ENCODE measurements at regions not wholly inside any gene's neighbourhood (a gene's known extent, or its start where the extent isn't known, plus 50 kb on each side); places are given as distances from the start of the nearest gene placed in this dataset.
"Not testable (repeated sequence)": the region's sequence is repeated elsewhere in the genome, so short reads cannot be mapped to it uniquely, and the experiment has no call there.

DNA sequence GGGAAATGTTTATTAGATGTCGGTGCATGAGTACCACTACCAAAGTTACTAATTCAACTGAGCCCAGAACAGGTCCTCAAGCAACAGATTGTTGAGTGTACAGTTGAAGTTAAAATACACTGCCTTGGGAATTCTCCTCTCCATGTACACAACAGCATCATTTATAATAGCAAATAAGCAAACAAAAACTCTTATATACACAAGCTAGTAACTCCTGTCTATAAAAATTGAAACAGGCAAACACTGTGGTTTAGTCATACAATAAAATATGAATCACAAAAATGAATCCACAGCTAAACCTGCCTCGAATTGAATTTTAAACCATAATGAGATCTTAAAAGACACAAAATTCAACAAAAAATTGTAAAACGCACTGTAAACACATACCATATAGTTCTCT lies 681.1 kb downstream of the C12orf50 start:
- Histone ChIP-seq H3K36me3 (no peaks in the 10 kb centered on the region), H3K4me1 (no peaks in the 10 kb centered on the region)
- ATAC-seq, result no peak

DNA sequence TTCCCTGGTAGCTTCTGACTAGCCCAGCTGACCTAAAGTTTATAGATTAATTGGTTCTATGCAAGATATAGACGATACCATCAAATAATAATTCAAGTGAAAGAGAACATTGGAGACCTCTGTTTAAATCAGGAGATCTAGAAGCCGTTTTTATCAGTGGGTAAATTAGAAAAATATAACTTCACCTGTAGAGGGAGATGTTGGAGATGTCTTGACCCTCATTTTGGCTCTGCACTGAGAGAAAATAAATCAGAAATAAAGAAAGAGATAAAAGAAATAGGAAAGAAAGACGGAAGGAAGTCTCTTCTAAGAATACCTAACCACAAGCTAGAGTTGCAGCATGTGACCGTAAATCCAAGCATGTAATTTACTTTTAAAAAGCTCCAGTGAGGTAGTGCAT lies 684.5 kb downstream of the C12orf50 start:
- Histone ChIP-seq H3K27ac (no peak overlapping the region), H3K9me3 (no peaks in the 10 kb centered on the region), H3K27me3 (no peaks in the 10 kb centered on the region), H3K36me3 (no peaks in the 10 kb centered on the region), H3K4me3 (no peak overlapping the region), H3K4me1 (no peaks in the 10 kb centered on the region)
- no peak for ATAC-seq
- intact Hi-C loops (cut with DNase I), result no loop called here
- TF ChIP-seq, protein P1, sequence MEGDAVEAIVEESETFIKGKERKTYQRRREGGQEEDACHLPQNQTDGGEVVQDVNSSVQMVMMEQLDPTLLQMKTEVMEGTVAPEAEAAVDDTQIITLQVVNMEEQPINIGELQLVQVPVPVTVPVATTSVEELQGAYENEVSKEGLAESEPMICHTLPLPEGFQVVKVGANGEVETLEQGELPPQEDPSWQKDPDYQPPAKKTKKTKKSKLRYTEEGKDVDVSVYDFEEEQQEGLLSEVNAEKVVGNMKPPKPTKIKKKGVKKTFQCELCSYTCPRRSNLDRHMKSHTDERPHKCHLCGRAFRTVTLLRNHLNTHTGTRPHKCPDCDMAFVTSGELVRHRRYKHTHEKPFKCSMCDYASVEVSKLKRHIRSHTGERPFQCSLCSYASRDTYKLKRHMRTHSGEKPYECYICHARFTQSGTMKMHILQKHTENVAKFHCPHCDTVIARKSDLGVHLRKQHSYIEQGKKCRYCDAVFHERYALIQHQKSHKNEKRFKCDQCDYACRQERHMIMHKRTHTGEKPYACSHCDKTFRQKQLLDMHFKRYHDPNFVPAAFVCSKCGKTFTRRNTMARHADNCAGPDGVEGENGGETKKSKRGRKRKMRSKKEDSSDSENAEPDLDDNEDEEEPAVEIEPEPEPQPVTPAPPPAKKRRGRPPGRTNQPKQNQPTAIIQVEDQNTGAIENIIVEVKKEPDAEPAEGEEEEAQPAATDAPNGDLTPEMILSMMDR (IDR thresholded peaks at IDR 0.05), result no peak
- no peak for DNase-seq

More for the DNA sequence above, 681.1 kb downstream of the C12orf50 start:
- no peaks in the 10 kb centered on the region for H3K27me3 ChIP-seq
- TF ChIP-seq, protein P1 (IDR thresholded peaks at IDR 0.05), result no peak
- no peak overlapping the region for H3K27ac ChIP-seq
- intact Hi-C loops (cut with DNase I), result no loop called here
- no peaks in the 10 kb centered on the region for H3K9me3 ChIP-seq
- no peak overlapping the region for H3K4me3 ChIP-seq
- no peak for DNase-seq

DNA sequence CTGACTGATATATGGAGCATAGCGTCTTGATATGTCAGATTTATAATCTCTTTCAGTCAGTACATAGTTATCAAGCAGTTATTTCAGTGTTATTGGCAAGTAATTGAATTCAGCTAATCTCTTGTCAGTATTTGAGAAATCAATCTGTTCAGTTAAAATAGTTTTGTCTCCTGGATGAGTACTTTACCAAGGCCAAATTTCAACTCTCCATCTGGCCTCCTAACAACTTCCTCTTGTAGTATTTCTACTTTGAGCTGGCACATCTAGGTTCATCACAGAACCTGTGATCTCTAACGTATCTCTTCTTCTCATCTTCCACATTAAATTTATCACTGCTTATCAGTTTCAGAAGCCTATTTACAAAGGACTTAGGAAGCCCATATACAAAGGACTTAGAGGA lies 690.5 kb downstream of the C12orf50 start:
- no peaks in the 10 kb centered on the region for H3K9me3 ChIP-seq
- H3K4me1 ChIP-seq, result no peaks in the 10 kb centered on the region
- intact Hi-C loops (cut with DNase I), result no loop called here
- no peak overlapping the region for H3K27ac ChIP-seq
- DNase-seq (no peak), ATAC-seq (no peak)
- H3K27me3 ChIP-seq, result no peaks in the 10 kb centered on the region
- H3K36me3 ChIP-seq, result no peaks in the 10 kb centered on the region
- no peak overlapping the region for H3K4me3 ChIP-seq
- TF ChIP-seq, protein P1 (IDR thresholded peaks at IDR 0.05), result no peak

DNA sequence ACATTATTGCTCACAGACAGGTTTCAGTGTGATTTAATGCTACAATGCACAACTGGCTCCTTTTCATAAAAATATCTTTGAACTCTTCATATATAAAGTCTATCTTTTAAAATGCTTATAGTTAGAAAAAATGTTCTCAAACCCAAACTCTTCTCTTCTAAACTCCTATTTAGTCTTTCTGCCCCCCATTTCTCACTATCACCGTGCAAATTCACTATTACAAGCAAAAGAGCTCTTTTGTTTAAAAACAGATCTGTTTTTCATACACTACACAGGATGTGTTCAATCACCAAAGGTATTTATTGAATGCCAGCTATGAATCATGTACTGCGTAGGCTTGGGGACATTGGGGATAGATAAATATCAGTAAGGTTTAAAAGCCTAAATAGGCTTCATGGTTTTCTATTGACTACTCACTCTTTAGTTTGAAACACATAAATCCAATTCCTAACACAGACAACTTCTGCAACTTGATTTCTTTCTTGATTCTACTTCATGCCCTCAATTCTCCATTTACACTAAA lies 692.3 kb downstream of the C12orf50 start:
- no peak for ATAC-seq
- no peaks in the 10 kb centered on the region for H3K4me1 ChIP-seq
- H3K27ac ChIP-seq, result no peak overlapping the region
- TF ChIP-seq, protein P1 (IDR thresholded peaks at IDR 0.05), result no peak
- H3K4me3 ChIP-seq, result no peak overlapping the region
- H3K9me3 ChIP-seq, result no peaks in the 10 kb centered on the region
- H3K27me3 ChIP-seq, result no peaks in the 10 kb centered on the region
- no peaks in the 10 kb centered on the region for H3K36me3 ChIP-seq
- DNase-seq, result no peak
- intact Hi-C loops (cut with DNase I), result no loop called here

DNA sequence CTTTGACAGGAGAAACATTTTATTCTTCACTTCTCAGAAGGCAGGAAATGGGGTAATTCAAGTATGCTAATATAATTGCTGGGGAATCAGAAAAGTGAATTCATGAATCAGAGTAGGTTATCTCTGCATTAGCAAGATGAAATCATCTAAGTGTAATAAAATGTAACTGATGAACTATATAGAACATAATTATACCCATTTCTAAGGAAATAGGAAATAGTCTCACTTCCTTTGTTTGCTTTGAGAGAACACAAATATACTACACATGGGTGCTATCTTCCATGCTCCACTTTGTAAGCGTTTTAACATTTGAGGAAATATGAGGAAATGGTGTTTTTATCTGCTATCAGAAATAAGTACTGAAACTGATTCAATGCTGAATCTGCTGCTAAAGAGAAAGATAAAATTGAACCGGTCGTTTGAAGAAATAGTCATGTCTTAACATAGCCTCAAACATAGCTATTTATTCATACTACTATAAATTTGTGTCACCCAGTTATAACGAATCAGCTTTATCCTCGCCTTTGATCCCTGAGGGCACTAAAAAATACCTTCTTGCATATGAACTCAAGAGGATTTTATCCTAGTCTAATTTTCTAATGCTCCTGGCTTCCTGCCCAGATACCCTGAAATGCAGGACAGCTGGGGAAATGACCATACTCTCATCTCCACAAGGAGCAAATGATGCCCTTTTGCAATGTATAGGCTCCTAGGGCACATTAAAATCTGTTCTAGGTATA lies 696.0 kb downstream of the C12orf50 start:
- no peaks in the 10 kb centered on the region for H3K27me3 ChIP-seq
- no peak for DNase-seq
- intact Hi-C loops (cut with DNase I), result no loop called here
- H3K4me1 ChIP-seq, result no peaks in the 10 kb centered on the region
- ATAC-seq, result no peak
- H3K4me3 ChIP-seq, result no peak overlapping the region
- TF ChIP-seq, protein P1 (IDR thresholded peaks at IDR 0.05), result no peak
- no peak overlapping the region for H3K27ac ChIP-seq
- H3K9me3 ChIP-seq, result no peaks in the 10 kb centered on the region
- no peaks in the 10 kb centered on the region for H3K36me3 ChIP-seq

DNA sequence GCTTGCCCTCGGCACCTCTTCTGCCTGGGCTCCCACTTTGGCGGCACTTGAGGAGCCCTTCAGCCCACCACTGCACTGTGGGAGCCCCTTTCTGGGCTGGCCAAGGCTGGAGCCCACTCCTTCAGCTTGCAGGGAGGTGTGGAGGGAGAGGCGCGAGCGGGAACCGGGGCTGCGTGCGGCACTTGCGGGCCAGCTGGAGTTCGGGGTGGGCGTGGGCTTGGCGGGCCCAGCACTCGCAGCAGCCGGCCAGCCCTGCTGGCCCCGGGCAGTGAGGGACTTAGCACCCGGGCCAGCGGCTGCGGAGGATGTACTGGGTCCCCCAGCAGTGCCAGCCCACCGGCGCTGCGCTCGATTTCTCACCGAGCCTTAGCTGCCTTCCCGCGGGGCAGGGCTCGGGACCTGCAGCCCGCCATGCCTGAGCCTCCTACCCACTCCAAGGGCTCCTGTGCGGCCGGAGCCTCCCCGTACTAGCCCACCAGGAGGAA lies 699.1 kb downstream of the C12orf50 start:
- H3K36me3 ChIP-seq; H3K27ac ChIP-seq; intact Hi-C loops (cut with DNase I); H3K4me3 ChIP-seq; ATAC-seq; H3K4me1 ChIP-seq; H3K27me3 ChIP-seq; H3K9me3 ChIP-seq; DNase-seq: not testable (repeated sequence)

All from upper lobe of right lung (tissue), 1 donor.